GM23338 (cell line): ENCODE measurements at regions not wholly inside any gene's neighbourhood (a gene's known extent, or its start where the extent isn't known, plus 50 kb on each side); places are given as distances from the start of the nearest gene placed in this dataset.

Source experiments
- ATAC-seq: fragments of 200-7000 bp; cut with Tn5 transposase; 3 replicates; pipeline ENCODE4 v1.9.1; 2020
- DNase-seq: peaks from one replicate; pipeline ENCODE4 v3.0.0-alpha.2; 2015; ENCODE audit warnings: low spot score
- H2AFZ ChIP-seq: fragments of 200-600 bp; sonication (generic); 2 replicates; pipeline ENCODE4 v1.8.0; 2016; ENCODE audit warnings: antibody characterized with exemption, mild to moderate bottlenecking, moderate library complexity
- H3F3A ChIP-seq: fragments of 200-600 bp; sonication (generic); replicated peaks from 2 replicates; pipeline ENCODE4 v1.8.0; 2017; ENCODE audit warnings: antibody characterized with exemption, mixed run types, low read depth
- H3K27ac ChIP-seq: fragments of 200-600 bp; sonication (generic); 2 replicates; pipeline ENCODE4 v1.6.1; 2016; ENCODE audit warnings: low read depth
- H3K27me3 ChIP-seq: fragments of 200-600 bp; sonication (generic); 2 replicates; pipeline ENCODE4 v1.8.0; 2016; ENCODE audit warnings: mild to moderate bottlenecking, mixed run types, moderate library complexity; ENCODE audit not compliant: insufficient read depth
- H3K36me3 ChIP-seq: fragments of 200-600 bp; sonication (generic); 2 replicates; pipeline ENCODE4 v1.8.0; 2016; ENCODE audit warnings: mild to moderate bottlenecking; ENCODE audit not compliant: insufficient read depth
- H3K4me1 ChIP-seq: fragments of 200-600 bp; sonication (generic); 2 replicates; pipeline ENCODE4 v1.8.0; 2016; ENCODE audit warnings: mild to moderate bottlenecking, moderate library complexity; ENCODE audit not compliant: insufficient read depth
- H3K4me2 ChIP-seq: fragments of 200-600 bp; sonication (generic); 2 replicates; pipeline ENCODE4 v1.7.1; 2017; ENCODE audit warnings: mixed run types
- H3K4me3 ChIP-seq: fragments of 200-600 bp; sonication (generic); 2 replicates; pipeline ENCODE4 v1.6.1; 2016; ENCODE audit warnings: mixed run types
- H3K79me2 ChIP-seq: fragments of 200-600 bp; sonication (generic); replicated peaks from 2 replicates; pipeline ENCODE4 v1.8.0; 2017; ENCODE audit warnings: mild to moderate bottlenecking; ENCODE audit not compliant: insufficient read depth
- H3K9me2 ChIP-seq: fragments of 200-600 bp; sonication (generic); 2 replicates; pipeline ENCODE4 v1.8.0; 2017; ENCODE audit not compliant: insufficient read depth
- H4K20me1 ChIP-seq: fragments of 200-600 bp; sonication (generic); replicated peaks from 2 replicates; pipeline ENCODE4 v1.8.0; 2017; ENCODE audit warnings: mild to moderate bottlenecking; ENCODE audit not compliant: insufficient read depth
- H3K27ac Mint-ChIP-seq: 2 replicates; pipeline ENCODE4 v1.8.0; 2020; ENCODE audit warnings: inconsistent platforms, mild to moderate bottlenecking, moderate library complexity, mixed read lengths
- H3K27me3 Mint-ChIP-seq: 3 replicates; pipeline ENCODE4 v1.8.0; 2022; ENCODE audit warnings: low read depth, mild to moderate bottlenecking, moderate library complexity, mixed read lengths, inconsistent platforms; ENCODE audit not compliant: insufficient read depth, poor library complexity
- H3K36me3 Mint-ChIP-seq: 3 replicates; pipeline ENCODE4 v1.8.0; 2021; ENCODE audit warnings: low read depth, mild to moderate bottlenecking, inconsistent platforms, moderate library complexity, mixed read lengths
- H3K4me1 Mint-ChIP-seq: 3 replicates; pipeline ENCODE4 v1.8.0; 2020; ENCODE audit warnings: mild to moderate bottlenecking, inconsistent platforms, mixed read lengths
- H3K4me3 Mint-ChIP-seq: 3 replicates; pipeline ENCODE4 v1.8.0; 2021; ENCODE audit warnings: moderate library complexity, mild to moderate bottlenecking, inconsistent platforms, mixed read lengths
- H3K9me3 Mint-ChIP-seq: 3 replicates; pipeline ENCODE4 v1.8.0; 2020; ENCODE audit warnings: moderate library complexity, mild to moderate bottlenecking, inconsistent platforms, mixed read lengths
- CREB1 ChIP-seq: fragments of 250-450 bp; sonication (Bioruptor Pico); IDR thresholded peaks from 2 replicates; pipeline ENCODE4 v1.5.0; 2020; ENCODE audit warnings: low read depth, mild to moderate bottlenecking, moderate library complexity
- CTCF ChIP-seq, 2 experiments: fragments of 200-600 bp in 1 of 2; sonication (generic) in 1 of 2; conservative IDR thresholded peaks; 2 replicates each; pipeline versions ENCODE4 v1.5.1 to v1.6.1; 2016 to 2017; ENCODE audit warnings: antibody characterized with exemption in 2 of 2, low read depth in 2 of 2, mild to moderate bottlenecking in 2 of 2, moderate library complexity in 1 of 2
- ETS1 ChIP-seq: IDR thresholded peaks from 2 replicates; pipeline ENCODE4 v1.6.1; 2016; ENCODE audit warnings: antibody characterized with exemption
- EZH2 ChIP-seq: fragments of 200-600 bp; sonication (generic); IDR thresholded peaks from one replicate; pipeline ENCODE4 v1.8.0; 2017; ENCODE audit warnings: antibody characterized with exemption, mild to moderate bottlenecking, low read depth; ENCODE audit not compliant: unreplicated experiment
- EZH2phosphoT487 ChIP-seq: fragments of 200-600 bp; sonication (generic); IDR thresholded peaks from one replicate; pipeline ENCODE4 v1.8.1; 2018; ENCODE audit warnings: antibody characterized with exemption; ENCODE audit not compliant: unreplicated experiment
- JUNB ChIP-seq: IDR thresholded peaks from one replicate; pipeline ENCODE4 v1.6.1; 2016; ENCODE audit warnings: antibody characterized with exemption; ENCODE audit not compliant: unreplicated experiment
- NANOG ChIP-seq: IDR thresholded peaks from 2 replicates; pipeline ENCODE4 v1.6.1; 2016; ENCODE audit warnings: antibody characterized with exemption, borderline replicate concordance
- POLR2AphosphoS5 ChIP-seq: IDR thresholded peaks from 2 replicates; pipeline ENCODE4 v1.6.1; 2016; ENCODE audit warnings: antibody characterized with exemption, low read depth
- REST ChIP-seq: IDR thresholded peaks from one replicate; pipeline ENCODE4 v1.6.1; 2018; ENCODE audit warnings: antibody characterized with exemption; ENCODE audit not compliant: unreplicated experiment
- STAT1 ChIP-seq: IDR thresholded peaks from one replicate; pipeline ENCODE4 v1.6.1; 2016; ENCODE audit warnings: antibody characterized with exemption; ENCODE audit not compliant: unreplicated experiment
- ZNF114 ChIP-seq: fragments of 250-450 bp; sonication (Bioruptor Pico); IDR thresholded peaks from 2 replicates; pipeline ENCODE4 v1.5.0; 2020; ENCODE audit warnings: mild to moderate bottlenecking, moderate library complexity
- ZNF331 ChIP-seq: fragments of 250-450 bp; sonication (Bioruptor Pico); IDR thresholded peaks from 2 replicates; pipeline ENCODE4 v1.5.0; 2020; ENCODE audit warnings: low read depth, mild to moderate bottlenecking, moderate library complexity
- TF ChIP-seq, protein P1 (sequence below): fragments of 250-450 bp; sonication (Bioruptor Pico); IDR thresholded peaks from 2 replicates; pipeline ENCODE4 v1.5.0; 2020; ENCODE audit warnings: mild to moderate bottlenecking, moderate library complexity

DNA sequence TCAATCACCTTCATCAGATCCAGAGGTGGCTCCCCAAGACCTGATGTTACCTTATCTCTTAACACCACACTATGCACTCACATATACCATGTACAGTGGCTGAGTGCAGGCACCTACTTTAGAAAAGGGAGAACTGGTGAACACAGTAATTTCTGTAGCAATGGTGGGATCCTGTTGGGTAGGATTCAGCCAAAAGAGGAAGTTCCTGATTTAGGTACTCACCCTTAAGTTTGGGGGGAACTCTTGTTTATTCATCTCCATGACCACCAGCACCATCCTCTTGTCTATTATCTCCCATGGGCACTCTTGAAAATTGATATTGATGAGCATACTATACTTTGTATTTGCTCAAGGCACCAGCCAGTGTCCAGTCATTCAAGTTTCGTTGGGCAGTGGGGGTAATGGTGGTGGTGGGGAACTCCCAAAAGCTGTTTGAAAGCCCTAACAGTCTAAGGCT is 324.4 kb downstream of the LMO7 start:
- Mint-ChIP-seq H3K9me3 (no peaks in the 10 kb centered on the region; the same call in 2 of the 3 replicates), H3K27ac (no peak overlapping the region), H3K4me1 (peaks cover 10% of the 10 kb centered on the region; the same call in 2 of the 3 replicates), H3K4me3 (no peak overlapping the region), H3K36me3 (no peaks in the 10 kb centered on the region), H3K27me3 (no peaks in the 10 kb centered on the region)
- Histone ChIP-seq H3K4me1 (peaks cover 8% of the 10 kb centered on the region), H3K36me3 (no peaks in the 10 kb centered on the region; the same call in 1 of the 2 replicates), H3K27me3 (no peaks in the 10 kb centered on the region), H3K4me3 (no peak overlapping the region), H3K27ac (no peak overlapping the region), H3F3A (no peaks in the 10 kb centered on the region), H3K9me2 (no peaks in the 10 kb centered on the region), H2AFZ (0 out of 2 replicates have a peak overlapping the region, but pooled peaks have one; percentile 3), H4K20me1 (no peaks in the 10 kb centered on the region), H3K4me2 (no peak overlapping the region), H3K79me2 (no peaks in the 10 kb centered on the region)
- TF ChIP-seq, protein P1, sequence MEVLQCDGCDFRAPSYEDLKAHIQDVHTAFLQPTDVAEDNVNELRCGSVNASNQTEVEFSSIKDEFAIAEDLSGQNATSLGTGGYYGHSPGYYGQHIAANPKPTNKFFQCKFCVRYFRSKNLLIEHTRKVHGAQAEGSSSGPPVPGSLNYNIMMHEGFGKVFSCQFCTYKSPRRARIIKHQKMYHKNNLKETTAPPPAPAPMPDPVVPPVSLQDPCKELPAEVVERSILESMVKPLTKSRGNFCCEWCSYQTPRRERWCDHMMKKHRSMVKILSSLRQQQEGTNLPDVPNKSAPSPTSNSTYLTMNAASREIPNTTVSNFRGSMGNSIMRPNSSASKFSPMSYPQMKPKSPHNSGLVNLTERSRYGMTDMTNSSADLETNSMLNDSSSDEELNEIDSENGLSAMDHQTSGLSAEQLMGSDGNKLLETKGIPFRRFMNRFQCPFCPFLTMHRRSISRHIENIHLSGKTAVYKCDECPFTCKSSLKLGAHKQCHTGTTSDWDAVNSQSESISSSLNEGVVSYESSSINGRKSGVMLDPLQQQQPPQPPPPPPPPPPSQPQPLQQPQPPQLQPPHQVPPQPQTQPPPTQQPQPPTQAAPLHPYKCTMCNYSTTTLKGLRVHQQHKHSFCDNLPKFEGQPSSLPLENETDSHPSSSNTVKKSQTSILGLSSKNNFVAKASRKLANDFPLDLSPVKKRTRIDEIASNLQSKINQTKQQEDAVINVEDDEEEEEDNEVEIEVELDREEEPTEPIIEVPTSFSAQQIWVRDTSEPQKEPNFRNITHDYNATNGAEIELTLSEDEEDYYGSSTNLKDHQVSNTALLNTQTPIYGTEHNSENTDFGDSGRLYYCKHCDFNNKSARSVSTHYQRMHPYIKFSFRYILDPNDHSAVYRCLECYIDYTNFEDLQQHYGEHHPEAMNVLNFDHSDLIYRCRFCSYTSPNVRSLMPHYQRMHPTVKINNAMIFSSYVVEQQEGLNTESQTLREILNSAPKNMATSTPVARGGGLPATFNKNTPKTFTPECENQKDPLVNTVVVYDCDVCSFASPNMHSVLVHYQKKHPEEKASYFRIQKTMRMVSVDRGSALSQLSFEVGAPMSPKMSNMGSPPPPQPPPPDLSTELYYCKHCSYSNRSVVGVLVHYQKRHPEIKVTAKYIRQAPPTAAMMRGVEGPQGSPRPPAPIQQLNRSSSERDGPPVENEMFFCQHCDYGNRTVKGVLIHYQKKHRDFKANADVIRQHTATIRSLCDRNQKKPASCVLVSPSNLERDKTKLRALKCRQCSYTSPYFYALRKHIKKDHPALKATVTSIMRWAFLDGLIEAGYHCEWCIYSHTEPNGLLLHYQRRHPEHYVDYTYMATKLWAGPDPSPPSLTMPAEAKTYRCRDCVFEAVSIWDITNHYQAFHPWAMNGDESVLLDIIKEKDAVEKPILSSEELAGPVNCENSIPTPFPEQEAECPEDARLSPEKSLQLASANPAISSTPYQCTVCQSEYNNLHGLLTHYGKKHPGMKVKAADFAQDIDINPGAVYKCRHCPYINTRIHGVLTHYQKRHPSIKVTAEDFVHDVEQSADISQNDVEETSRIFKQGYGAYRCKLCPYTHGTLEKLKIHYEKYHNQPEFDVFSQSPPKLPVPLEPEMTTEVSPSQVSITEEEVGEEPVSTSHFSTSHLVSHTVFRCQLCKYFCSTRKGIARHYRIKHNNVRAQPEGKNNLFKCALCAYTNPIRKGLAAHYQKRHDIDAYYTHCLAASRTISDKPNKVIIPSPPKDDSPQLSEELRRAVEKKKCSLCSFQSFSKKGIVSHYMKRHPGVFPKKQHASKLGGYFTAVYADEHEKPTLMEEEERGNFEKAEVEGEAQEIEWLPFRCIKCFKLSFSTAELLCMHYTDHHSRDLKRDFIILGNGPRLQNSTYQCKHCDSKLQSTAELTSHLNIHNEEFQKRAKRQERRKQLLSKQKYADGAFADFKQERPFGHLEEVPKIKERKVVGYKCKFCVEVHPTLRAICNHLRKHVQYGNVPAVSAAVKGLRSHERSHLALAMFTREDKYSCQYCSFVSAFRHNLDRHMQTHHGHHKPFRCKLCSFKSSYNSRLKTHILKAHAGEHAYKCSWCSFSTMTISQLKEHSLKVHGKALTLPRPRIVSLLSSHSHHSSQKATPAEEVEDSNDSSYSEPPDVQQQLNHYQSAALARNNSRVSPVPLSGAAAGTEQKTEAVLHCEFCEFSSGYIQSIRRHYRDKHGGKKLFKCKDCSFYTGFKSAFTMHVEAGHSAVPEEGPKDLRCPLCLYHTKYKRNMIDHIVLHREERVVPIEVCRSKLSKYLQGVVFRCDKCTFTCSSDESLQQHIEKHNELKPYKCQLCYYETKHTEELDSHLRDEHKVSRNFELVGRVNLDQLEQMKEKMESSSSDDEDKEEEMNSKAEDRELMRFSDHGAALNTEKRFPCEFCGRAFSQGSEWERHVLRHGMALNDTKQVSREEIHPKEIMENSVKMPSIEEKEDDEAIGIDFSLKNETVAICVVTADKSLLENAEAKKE: no peak
- TF ChIP-seq EZH2phosphoT487 (no peak), POLR2AphosphoS5 (no peak), EZH2 (no peak), CREB1 (CRISPR knock-in tag) (no peak), ETS1 (no peak), CTCF (conservative IDR thresholded peaks at IDR 0.05; ENCODE audit: low read depth in 2 of 2) (no peak), NANOG (no peak), ZNF114 (CRISPR knock-in tag) (no peak), ZNF331 (CRISPR knock-in tag) (no peak), REST (no peak), JUNB (no peak), STAT1 (no peak)
- ATAC-seq (no peak), DNase-seq (no peak)
